ENCODE measurements at regions not wholly inside any gene's neighbourhood (a gene's known extent, or its start where the extent isn't known, plus 50 kb on each side); places are given as distances from the start of the nearest gene placed in this dataset.

GRCh38 chr7:149588930-149589329, 91.3 kb upstream of the ZNF746 start:
- no peak for DNase-seq
- in situ Hi-C loops (cut with MboI) = no loop called here
- Histone ChIP-seq H3K27ac (no peak overlapping the region), H4K20me1 (ENCODE audit: insufficient read depth) (no peaks in the 10 kb centered on the region), H3K9me3 (ENCODE audit: low read depth) (no peaks in the 10 kb centered on the region), H2AFZ (no peak overlapping the region), H3K36me3 (ENCODE audit: low read depth) (peaks cover 15% of the 10 kb centered on the region; the same call in 1 of the 2 replicates), H3K4me1 (ENCODE audit: insufficient read depth) (no peaks in the 10 kb centered on the region; the same call in 1 of the 2 replicates), H3K27me3 (replicated peaks; ENCODE audit: insufficient read depth) (no peaks in the 10 kb centered on the region), H3F3A (ENCODE audit: insufficient read depth) (no peaks in the 10 kb centered on the region), H3K79me2 (ENCODE audit: insufficient read depth) (0 out of 2 replicates have a peak, but pooled peaks cover 4% of the 10 kb centered on the region), H3K9me2 (ENCODE audit: insufficient read depth) (no peaks in the 10 kb centered on the region), H3K9ac (no peak overlapping the region), H3K4me3 (no peak overlapping the region), H3K4me2 (ENCODE audit: unreplicated experiment) (no peak overlapping the region)
- WGBS, 2 experiments (ENCODE audit: low coverage in 1 of 2, low lambda C conversion rate in 2 of 2, missing lambda C conversion rate in 2 of 2) = 94 to 96% methylated on average over 1 of the region's 1 CpG
- TF ChIP-seq EZH2phosphoT487 (IDR thresholded peaks at IDR 0.05; ENCODE audit: insufficient read depth, low read depth) (no peak), EZH2 (IDR thresholded peaks at IDR 0.05; ENCODE audit: insufficient read depth, poor library complexity, severe bottlenecking) (no peak)

DNA sequence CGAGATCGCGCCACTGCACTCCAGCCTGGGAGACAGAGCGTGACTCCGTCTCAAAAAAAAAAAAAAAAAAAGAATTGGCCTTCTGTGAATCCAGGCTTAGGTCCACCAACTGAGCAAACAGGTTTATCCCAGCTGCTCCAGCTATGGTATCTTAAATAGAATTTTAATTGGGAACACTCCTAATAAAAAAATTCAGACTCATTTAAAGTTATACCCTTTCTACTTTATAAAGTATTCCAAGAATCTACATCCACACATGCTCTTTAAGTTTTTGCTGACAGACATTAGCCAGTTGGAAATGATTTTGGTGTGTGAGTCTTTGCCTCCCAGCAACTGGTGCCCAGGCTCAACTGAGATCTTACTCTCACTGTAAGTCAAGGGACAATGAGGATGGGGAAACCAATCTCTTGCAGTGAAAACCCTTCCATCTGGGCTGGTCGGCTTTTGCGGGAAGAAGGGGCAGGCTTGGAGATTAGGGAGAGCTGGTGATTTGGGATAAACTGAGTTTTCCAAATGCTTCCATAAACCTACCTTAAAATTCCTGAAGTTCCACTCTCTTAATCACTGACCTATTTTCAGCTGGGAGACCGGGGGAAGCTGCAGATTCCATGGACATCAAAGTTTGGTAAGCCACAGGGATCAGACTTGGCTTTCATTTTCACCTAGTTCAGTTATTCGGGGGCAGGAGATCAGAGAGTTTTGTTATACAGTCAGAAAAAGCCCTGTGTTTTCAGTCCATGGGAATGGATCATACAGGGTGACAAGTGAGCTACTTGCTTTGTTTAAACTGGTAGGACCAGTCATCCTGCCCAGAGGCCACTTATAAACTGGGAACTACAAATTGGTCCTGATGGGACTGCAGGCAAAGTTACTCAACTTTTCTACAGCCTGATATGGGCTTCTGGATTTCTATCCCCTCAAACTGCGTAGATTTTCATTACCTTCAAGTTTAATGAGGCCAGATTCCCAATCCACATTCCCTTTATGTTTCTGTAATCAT, 89.3 kb upstream of the ZNF746 start:
- H3K27me3 ChIP-seq (replicated peaks; ENCODE audit: insufficient read depth) = no peaks in the 10 kb centered on the region
- H3F3A ChIP-seq (ENCODE audit: insufficient read depth) = no peaks in the 10 kb centered on the region
- H3K36me3 ChIP-seq (ENCODE audit: low read depth) = peaks cover 19% of the 10 kb centered on the region; the same call in 1 of the 2 replicates
- H3K9me3 ChIP-seq (ENCODE audit: low read depth) = no peaks in the 10 kb centered on the region
- H3K4me3 ChIP-seq = no peak overlapping the region
- 0 out of 2 replicates have a peak, but pooled peaks cover 5% of the 10 kb centered on the region for H3K79me2 ChIP-seq (ENCODE audit: insufficient read depth)
- H3K9me2 ChIP-seq (ENCODE audit: insufficient read depth) = no peaks in the 10 kb centered on the region
- DNase-seq = no peak
- H3K4me1 ChIP-seq (ENCODE audit: insufficient read depth) = no peaks in the 10 kb centered on the region; the same call in 1 of the 2 replicates
- no peak overlapping the region for H3K9ac ChIP-seq
- H2AFZ ChIP-seq = no peak overlapping the region
- no peaks in the 10 kb centered on the region for H4K20me1 ChIP-seq (ENCODE audit: insufficient read depth)
- WGBS, 2 experiments (ENCODE audit: low coverage in 1 of 2, low lambda C conversion rate in 2 of 2, missing lambda C conversion rate in 2 of 2) = 56 to 67% methylated on average over 10 of the region's 10 CpGs
- no peak overlapping the region for H3K4me2 ChIP-seq (ENCODE audit: unreplicated experiment)
- no peak for TF ChIP-seq EZH2phosphoT487 (IDR thresholded peaks at IDR 0.05; ENCODE audit: insufficient read depth, low read depth)
- TF ChIP-seq EZH2 (IDR thresholded peaks at IDR 0.05; ENCODE audit: insufficient read depth, poor library complexity, severe bottlenecking) = no peak
- in situ Hi-C loops (cut with MboI) = no loop called here
- H3K27ac ChIP-seq = no peak overlapping the region

DNA sequence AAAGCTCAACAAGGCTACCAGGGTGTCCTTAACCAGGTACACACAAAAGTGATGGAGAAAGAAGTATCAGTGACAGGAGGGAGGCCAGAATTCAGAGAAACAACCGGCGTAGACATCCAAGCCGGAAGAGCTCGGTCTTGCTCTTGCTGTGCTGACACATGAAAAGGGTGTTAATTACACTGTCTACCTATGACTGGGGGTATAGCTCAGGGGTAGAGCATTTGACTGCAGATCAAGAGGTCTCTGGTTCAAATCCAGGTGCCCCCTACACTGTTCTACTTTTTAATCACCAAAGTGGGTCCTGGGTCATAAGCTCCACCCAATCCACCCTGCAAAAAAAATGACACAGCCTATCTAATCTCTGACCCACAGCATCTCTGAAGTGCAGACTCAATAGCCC, 86.9 kb upstream of the ZNF746 start:
- WGBS, 2 experiments (ENCODE audit: low coverage in 1 of 2, low lambda C conversion rate in 2 of 2, missing lambda C conversion rate in 2 of 2) = 97 to 99% methylated on average over 4 of the region's 4 CpGs
- peaks cover 23% of the 10 kb centered on the region for H3K36me3 ChIP-seq (ENCODE audit: low read depth)
- H3K27me3 ChIP-seq (replicated peaks; ENCODE audit: insufficient read depth) = no peaks in the 10 kb centered on the region
- in situ Hi-C loops (cut with MboI) = no loop called here
- 0 out of 2 replicates have a peak, but pooled peaks cover 5% of the 10 kb centered on the region for H3K79me2 ChIP-seq (ENCODE audit: insufficient read depth)
- H3K9me2 ChIP-seq (ENCODE audit: insufficient read depth) = no peaks in the 10 kb centered on the region
- no peaks in the 10 kb centered on the region for H4K20me1 ChIP-seq (ENCODE audit: insufficient read depth)
- no peak overlapping the region for H3K9ac ChIP-seq
- no peaks in the 10 kb centered on the region; the same call in 1 of the 2 replicates for H3K4me1 ChIP-seq (ENCODE audit: insufficient read depth)
- TF ChIP-seq EZH2 (IDR thresholded peaks at IDR 0.05; ENCODE audit: insufficient read depth, poor library complexity, severe bottlenecking) (no peak), EZH2phosphoT487 (IDR thresholded peaks at IDR 0.05; ENCODE audit: insufficient read depth, low read depth) (no peak)
- no peaks in the 10 kb centered on the region for H3F3A ChIP-seq (ENCODE audit: insufficient read depth)
- no peak for DNase-seq
- H3K9me3 ChIP-seq (ENCODE audit: low read depth) = no peaks in the 10 kb centered on the region
- no peak overlapping the region for H3K27ac ChIP-seq
- no peak overlapping the region for H2AFZ ChIP-seq
- no peak overlapping the region for H3K4me3 ChIP-seq
- H3K4me2 ChIP-seq (ENCODE audit: unreplicated experiment) = no peak overlapping the region

GRCh38 chr7:149584009-149584408, 86.4 kb upstream of the ZNF746 start:
- Histone ChIP-seq H3K27ac (no peak overlapping the region), H3K9me3 (ENCODE audit: low read depth) (no peaks in the 10 kb centered on the region), H3K36me3 (ENCODE audit: low read depth) (peaks cover 26% of the 10 kb centered on the region), H3F3A (ENCODE audit: insufficient read depth) (no peaks in the 10 kb centered on the region), H3K4me3 (no peak overlapping the region), H4K20me1 (ENCODE audit: insufficient read depth) (no peaks in the 10 kb centered on the region), H3K79me2 (ENCODE audit: insufficient read depth) (0 out of 2 replicates have a peak, but pooled peaks cover 5% of the 10 kb centered on the region), H3K4me2 (ENCODE audit: unreplicated experiment) (no peak overlapping the region), H3K4me1 (ENCODE audit: insufficient read depth) (no peaks in the 10 kb centered on the region; the same call in 1 of the 2 replicates), H3K9me2 (ENCODE audit: insufficient read depth) (no peaks in the 10 kb centered on the region), H3K27me3 (replicated peaks; ENCODE audit: insufficient read depth) (no peaks in the 10 kb centered on the region), H2AFZ (no peak overlapping the region), H3K9ac (no peak overlapping the region)
- no peak for TF ChIP-seq EZH2 (IDR thresholded peaks at IDR 0.05; ENCODE audit: insufficient read depth, poor library complexity, severe bottlenecking)
- no peak for TF ChIP-seq EZH2phosphoT487 (IDR thresholded peaks at IDR 0.05; ENCODE audit: insufficient read depth, low read depth)
- 97 to 100% methylated on average over 2 of the region's 2 CpGs for WGBS, 2 experiments (ENCODE audit: low coverage in 1 of 2, low lambda C conversion rate in 2 of 2, missing lambda C conversion rate in 2 of 2)
- in situ Hi-C loops (cut with MboI) = no loop called here
- no peak for DNase-seq

All from GM23248 (cell line).